GM18858 (cell line): ENCODE measurements at regions not wholly inside any gene's neighbourhood (a gene's known extent, or its start where the extent isn't known, plus 50 kb on each side); places are given as distances from the start of the nearest gene placed in this dataset.
"Not testable (repeated sequence)": the region's sequence is repeated elsewhere in the genome, so short reads cannot be mapped to it uniquely, and the experiment has no call there.

Source experiments
- ATAC-seq: cut with Tn5 transposase; IDR thresholded peaks from one replicate; pipeline ENCODE4 v1.9.1; 2021; ENCODE audit not compliant: unreplicated experiment

GRCh38 chr4:66855956-66856355 lies 689.3 kb downstream of the CENPC start:
- ATAC-seq = no peak

GRCh38 chr4:66853845-66854244 lies 691.5 kb downstream of the CENPC start:
- no peak for ATAC-seq

GRCh38 chr4:66852843-66853242 lies 692.5 kb downstream of the CENPC start:
- ATAC-seq = no peak

GRCh38 chr4:66849596-66849995 lies 695.7 kb downstream of the CENPC start:
- no peak for ATAC-seq

GRCh38 chr4:66842724-66843088 lies 702.6 kb downstream of the CENPC start:
- no peak for ATAC-seq

- ATAC-seq = no peak
Measured at GRCh38 chr4:66842026-66842723, 703.1 kb downstream of the CENPC start.

GRCh38 chr4:66840178-66840577 lies 705.1 kb downstream of the CENPC start:
- no peak for ATAC-seq

- ATAC-seq = no peak
Measured at GRCh38 chr4:66837279-66837922, 707.9 kb downstream of the CENPC start.

- ATAC-seq = no peak
Measured at GRCh38 chr4:66829310-66829709, 716.0 kb downstream of the CENPC start.

- no peak for ATAC-seq
Measured at GRCh38 chr4:66820681-66821080, 724.6 kb downstream of the CENPC start.

- ATAC-seq = no peak
Measured at GRCh38 chr4:66814277-66814676, 731.0 kb downstream of the CENPC start.

GRCh38 chr4:66805582-66805981 lies 739.7 kb downstream of the CENPC start:
- no peak for ATAC-seq

GRCh38 chr4:66804979-66805378 lies 740.3 kb downstream of the CENPC start:
- ATAC-seq = no peak

GRCh38 chr4:66797608-66798007 lies 747.7 kb downstream of the CENPC start:
- ATAC-seq = no peak

GRCh38 chr4:66795724-66796123 lies 749.6 kb downstream of the CENPC start:
- no peak for ATAC-seq

GRCh38 chr4:66794390-66795034 lies 750.8 kb downstream of the CENPC start:
- ATAC-seq = no peak

GRCh38 chr4:66791686-66792085 lies 753.6 kb downstream of the CENPC start:
- ATAC-seq = no peak

- ATAC-seq = no peak
Measured at GRCh38 chr4:66785479-66785878, 759.8 kb downstream of the CENPC start.

GRCh38 chr4:66782751-66783150 lies 762.6 kb downstream of the CENPC start:
- ATAC-seq = not testable (repeated sequence)

GRCh38 chr4:66777097-66777496 lies 768.2 kb downstream of the CENPC start:
- no peak for ATAC-seq

- ATAC-seq = no peak
Measured at GRCh38 chr4:66769441-66769840, 775.9 kb downstream of the CENPC start.

- no peak for ATAC-seq
Measured at GRCh38 chr4:66767442-66767841, 777.9 kb downstream of the CENPC start.
